ENCODE measurements at regions not wholly inside any gene's neighbourhood (a gene's known extent, or its start where the extent isn't known, plus 50 kb on each side); places are given as distances from the start of the nearest gene placed in this dataset.

GRCh38 chr6:140736231-140736630 is 1361.8 kb upstream of the CITED2 start:
- no peak overlapping the region for H3K9ac ChIP-seq (ENCODE audit: insufficient read length, low read depth)
- no peaks in the 10 kb centered on the region for H3K36me3 ChIP-seq (ENCODE audit: insufficient read depth, insufficient read length, low read length)
- no peaks in the 10 kb centered on the region for H3K27me3 ChIP-seq (ENCODE audit: insufficient read depth, insufficient read length)
- DNase-seq (ENCODE audit: low read depth, low spot score): no peak
- no peaks in the 10 kb centered on the region for H3K9me3 ChIP-seq (ENCODE audit: insufficient read depth, low read length)
- no peak for TF ChIP-seq SUZ12 (IDR thresholded peaks at IDR 0.05; ENCODE audit: extremely low read depth, insufficient read depth, insufficient read length)
- no peak for TF ChIP-seq YY1 (IDR thresholded peaks at IDR 0.05; ENCODE audit: insufficient read depth, insufficient read length)
- no peak for TF ChIP-seq ZNF274 (IDR thresholded peaks at IDR 0.05; ENCODE audit: low read depth, low read length)
- no peak overlapping the region for H3K4me3 ChIP-seq (ENCODE audit: insufficient read length, low read depth)
- no peaks in the 10 kb centered on the region for H3K4me1 ChIP-seq (ENCODE audit: insufficient read depth, insufficient read length)

GRCh38 chr6:140732991-140733390 is 1358.5 kb upstream of the CITED2 start:
- no peaks in the 10 kb centered on the region for H3K27me3 ChIP-seq (ENCODE audit: insufficient read depth, insufficient read length)
- TF ChIP-seq YY1 (IDR thresholded peaks at IDR 0.05; ENCODE audit: insufficient read depth, insufficient read length): no peak
- no peak for TF ChIP-seq SUZ12 (IDR thresholded peaks at IDR 0.05; ENCODE audit: extremely low read depth, insufficient read depth, insufficient read length)
- no peak for TF ChIP-seq ZNF274 (IDR thresholded peaks at IDR 0.05; ENCODE audit: low read depth, low read length)

GRCh38 chr6:140732155-140732554 is 1357.7 kb upstream of the CITED2 start:
- DNase-seq (ENCODE audit: low read depth, low spot score): no peak
- Histone ChIP-seq H3K27me3 (ENCODE audit: insufficient read depth, insufficient read length) (no peaks in the 10 kb centered on the region), H3K9me3 (ENCODE audit: insufficient read depth, low read length) (no peaks in the 10 kb centered on the region), H3K9ac (ENCODE audit: insufficient read length, low read depth) (no peak overlapping the region), H3K36me3 (ENCODE audit: insufficient read depth, insufficient read length, low read length) (no peaks in the 10 kb centered on the region), H3K4me1 (ENCODE audit: insufficient read depth, insufficient read length) (no peaks in the 10 kb centered on the region), H3K4me3 (ENCODE audit: insufficient read length, low read depth) (no peak overlapping the region)
- no peak for TF ChIP-seq YY1 (IDR thresholded peaks at IDR 0.05; ENCODE audit: insufficient read depth, insufficient read length)
- TF ChIP-seq ZNF274 (IDR thresholded peaks at IDR 0.05; ENCODE audit: low read depth, low read length): no peak
- TF ChIP-seq SUZ12 (IDR thresholded peaks at IDR 0.05; ENCODE audit: extremely low read depth, insufficient read depth, insufficient read length): no peak

More at GRCh38 chr6:140732991-140733390, 1358.5 kb upstream of the CITED2 start:
- Histone ChIP-seq H3K4me1 (ENCODE audit: insufficient read depth, insufficient read length) (no peaks in the 10 kb centered on the region), H3K9me3 (ENCODE audit: insufficient read depth, low read length) (no peaks in the 10 kb centered on the region), H3K36me3 (ENCODE audit: insufficient read depth, insufficient read length, low read length) (no peaks in the 10 kb centered on the region), H3K9ac (ENCODE audit: insufficient read length, low read depth) (no peak overlapping the region), H3K4me3 (ENCODE audit: insufficient read length, low read depth) (no peak overlapping the region)
- DNase-seq (ENCODE audit: low read depth, low spot score): no peak

- no peak for DNase-seq (ENCODE audit: low read depth, low spot score)
- no peak overlapping the region for H3K9ac ChIP-seq (ENCODE audit: insufficient read length, low read depth)
- TF ChIP-seq YY1 (IDR thresholded peaks at IDR 0.05; ENCODE audit: insufficient read depth, insufficient read length) (no peak), SUZ12 (IDR thresholded peaks at IDR 0.05; ENCODE audit: extremely low read depth, insufficient read depth, insufficient read length) (no peak), ZNF274 (IDR thresholded peaks at IDR 0.05; ENCODE audit: low read depth, low read length) (no peak)
- no peaks in the 10 kb centered on the region for H3K9me3 ChIP-seq (ENCODE audit: insufficient read depth, low read length)
- H3K4me1 ChIP-seq (ENCODE audit: insufficient read depth, insufficient read length): no peaks in the 10 kb centered on the region
- H3K36me3 ChIP-seq (ENCODE audit: insufficient read depth, insufficient read length, low read length): no peaks in the 10 kb centered on the region
- no peaks in the 10 kb centered on the region for H3K27me3 ChIP-seq (ENCODE audit: insufficient read depth, insufficient read length)
- H3K4me3 ChIP-seq (ENCODE audit: insufficient read length, low read depth): no peak overlapping the region
Measured at GRCh38 chr6:140731741-140732140, 1357.3 kb upstream of the CITED2 start.

GRCh38 chr6:140729521-140729920 is 1355.1 kb upstream of the CITED2 start:
- no peak overlapping the region for H3K9ac ChIP-seq (ENCODE audit: insufficient read length, low read depth)
- no peaks in the 10 kb centered on the region for H3K36me3 ChIP-seq (ENCODE audit: insufficient read depth, insufficient read length, low read length)
- DNase-seq (ENCODE audit: low read depth, low spot score): no peak
- H3K9me3 ChIP-seq (ENCODE audit: insufficient read depth, low read length): no peaks in the 10 kb centered on the region
- no peaks in the 10 kb centered on the region for H3K4me1 ChIP-seq (ENCODE audit: insufficient read depth, insufficient read length)
- H3K27me3 ChIP-seq (ENCODE audit: insufficient read depth, insufficient read length): no peaks in the 10 kb centered on the region
- no peak for TF ChIP-seq SUZ12 (IDR thresholded peaks at IDR 0.05; ENCODE audit: extremely low read depth, insufficient read depth, insufficient read length)
- TF ChIP-seq ZNF274 (IDR thresholded peaks at IDR 0.05; ENCODE audit: low read depth, low read length): no peak
- TF ChIP-seq YY1 (IDR thresholded peaks at IDR 0.05; ENCODE audit: insufficient read depth, insufficient read length): no peak
- H3K4me3 ChIP-seq (ENCODE audit: insufficient read length, low read depth): no peak overlapping the region

GRCh38 chr6:140718021-140718420 is 1343.6 kb upstream of the CITED2 start:
- Histone ChIP-seq H3K27me3 (ENCODE audit: insufficient read depth, insufficient read length) (no peaks in the 10 kb centered on the region), H3K4me1 (ENCODE audit: insufficient read depth, insufficient read length) (no peaks in the 10 kb centered on the region), H3K9ac (ENCODE audit: insufficient read length, low read depth) (no peak overlapping the region), H3K36me3 (ENCODE audit: insufficient read depth, insufficient read length, low read length) (no peaks in the 10 kb centered on the region), H3K4me3 (ENCODE audit: insufficient read length, low read depth) (no peak overlapping the region), H3K9me3 (ENCODE audit: insufficient read depth, low read length) (no peaks in the 10 kb centered on the region)
- DNase-seq (ENCODE audit: low read depth, low spot score): no peak
- TF ChIP-seq YY1 (IDR thresholded peaks at IDR 0.05; ENCODE audit: insufficient read depth, insufficient read length) (no peak), ZNF274 (IDR thresholded peaks at IDR 0.05; ENCODE audit: low read depth, low read length) (no peak), SUZ12 (IDR thresholded peaks at IDR 0.05; ENCODE audit: extremely low read depth, insufficient read depth, insufficient read length) (no peak)

- H3K9me3 ChIP-seq (ENCODE audit: insufficient read depth, low read length): no peaks in the 10 kb centered on the region
- no peak overlapping the region for H3K4me3 ChIP-seq (ENCODE audit: insufficient read length, low read depth)
- TF ChIP-seq SUZ12 (IDR thresholded peaks at IDR 0.05; ENCODE audit: extremely low read depth, insufficient read depth, insufficient read length) (no peak), ZNF274 (IDR thresholded peaks at IDR 0.05; ENCODE audit: low read depth, low read length) (no peak), YY1 (IDR thresholded peaks at IDR 0.05; ENCODE audit: insufficient read depth, insufficient read length) (no peak)
Measured at GRCh38 chr6:140713495-140713894, 1339.0 kb upstream of the CITED2 start.

More at GRCh38 chr6:140713495-140713894, 1339.0 kb upstream of the CITED2 start:
- no peak for DNase-seq (ENCODE audit: low read depth, low spot score)
- Histone ChIP-seq H3K27me3 (ENCODE audit: insufficient read depth, insufficient read length) (no peaks in the 10 kb centered on the region), H3K36me3 (ENCODE audit: insufficient read depth, insufficient read length, low read length) (no peaks in the 10 kb centered on the region), H3K4me1 (ENCODE audit: insufficient read depth, insufficient read length) (no peaks in the 10 kb centered on the region), H3K9ac (ENCODE audit: insufficient read length, low read depth) (no peak overlapping the region)
